HG02623 (cell line): ENCODE measurements at regions not wholly inside any gene's neighbourhood (a gene's known extent, or its start where the extent isn't known, plus 50 kb on each side); places are given as distances from the start of the nearest gene placed in this dataset.

ENCODE experiments used
- ATAC-seq: cut with Tn5 transposase; IDR thresholded peaks from one replicate; pipeline ENCODE4 v1.9.1; 2021; ENCODE audit warnings: moderate library complexity; ENCODE audit not compliant: unreplicated experiment

- no peak for ATAC-seq
These were observed 63.3 kb upstream of the RGMA start for GRCh38 chr15:93152360-93152759.

- ATAC-seq, result no peak
These were observed 62.2 kb upstream of the RGMA start for GRCh38 chr15:93150910-93151881.

GRCh38 chr15:93146601-93147000 lies 57.6 kb upstream of the RGMA start:
- no peak for ATAC-seq

- no peak for ATAC-seq
These were observed 57.2 kb upstream of the RGMA start for GRCh38 chr15:93146196-93146595.

- ATAC-seq, result no peak
These were observed 55.6 kb upstream of the RGMA start for GRCh38 chr15:93144463-93145236.

GRCh38 chr15:93143186-93143585 lies 54.2 kb upstream of the RGMA start:
- ATAC-seq, result no peak

GRCh38 chr15:93141371-93141794 lies 52.4 kb upstream of the RGMA start:
- ATAC-seq, result no peak

- no peak for ATAC-seq
These were observed 50.4 kb upstream of the RGMA start for GRCh38 chr15:93139436-93139835.

GRCh38 chr15:93138681-93139250 lies 49.8 kb upstream of the RGMA start:
- ATAC-seq, result no peak
